SH-SY5Y (cell line): ENCODE measurements at regions not wholly inside any gene's neighbourhood (a gene's known extent, or its start where the extent isn't known, plus 50 kb on each side); places are given as distances from the start of the nearest gene placed in this dataset.

Experiments
- GATA2 ChIP-seq: IDR thresholded peaks from 2 replicates; pipeline ENCODE4 v1.6.1; 2011; ENCODE audit warnings: mild to moderate bottlenecking, low read depth, low read length
- GATA3 ChIP-seq: IDR thresholded peaks from 2 replicates; pipeline ENCODE4 v1.6.1; 2011; ENCODE audit warnings: low read depth, mild to moderate bottlenecking, low read length, moderate library complexity

DNA sequence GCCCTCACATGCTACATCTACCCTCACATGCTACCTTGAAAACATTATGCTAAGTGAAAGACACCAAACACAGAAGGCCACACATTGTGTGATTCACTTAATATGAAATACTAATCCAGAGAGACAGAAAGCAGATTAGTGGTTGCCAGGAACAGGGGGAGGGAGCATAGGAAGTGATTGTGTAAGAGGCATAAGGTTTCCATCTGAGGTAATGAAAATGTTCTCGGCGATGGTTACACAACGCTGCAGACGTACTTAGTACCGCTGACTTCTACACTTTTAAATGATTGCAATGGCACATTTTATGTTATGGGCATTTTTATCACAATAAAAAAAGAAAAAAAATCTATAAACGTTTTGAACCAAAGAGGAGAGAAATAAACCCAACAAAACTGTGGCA lies 742.3 kb downstream of the TYW1 start:
- no peak for TF ChIP-seq GATA3
- no peak for TF ChIP-seq GATA2
